ENCODE measurements at regions not wholly inside any gene's neighbourhood (a gene's known extent, or its start where the extent isn't known, plus 50 kb on each side); places are given as distances from the start of the nearest gene placed in this dataset.

DNA sequence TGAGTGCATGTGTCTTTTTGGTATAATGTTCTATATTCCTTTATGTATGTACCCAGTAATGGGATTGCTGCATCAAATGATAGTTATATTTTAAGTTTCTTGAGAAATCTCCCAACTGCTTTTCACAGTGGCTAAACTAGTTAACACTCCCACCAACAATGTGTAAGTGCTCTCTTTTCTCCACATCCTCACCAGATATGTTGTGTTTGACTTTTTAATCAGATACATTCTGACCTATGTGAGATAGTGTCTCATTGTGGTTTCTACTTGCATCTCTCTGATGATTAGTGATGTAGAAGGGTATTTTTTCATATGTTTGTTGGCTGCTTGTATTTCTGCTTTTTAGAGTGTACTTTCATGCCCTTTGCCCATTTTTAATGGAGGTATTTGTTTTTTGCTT, 62.8 kb upstream of the ALG10B start:
- no peaks in the 10 kb centered on the region for H3K27me3 ChIP-seq (ENCODE audit: insufficient read depth, low read length)
- peaks cover 93% of the 10 kb centered on the region for H3K9me3 ChIP-seq (ENCODE audit: insufficient read depth, low read depth, low read length)
- H3K36me3 ChIP-seq (ENCODE audit: insufficient read depth, low read length) = no peaks in the 10 kb centered on the region
- no peak overlapping the region for H3K9ac ChIP-seq (ENCODE audit: low read depth, low read length)
- H3K4me3 ChIP-seq (ENCODE audit: low read length) = no peak overlapping the region
- H3K27ac ChIP-seq (ENCODE audit: low read depth, low read length) = no peak overlapping the region
- H3K4me1 ChIP-seq (ENCODE audit: insufficient read depth, low read length) = no peaks in the 10 kb centered on the region

DNA sequence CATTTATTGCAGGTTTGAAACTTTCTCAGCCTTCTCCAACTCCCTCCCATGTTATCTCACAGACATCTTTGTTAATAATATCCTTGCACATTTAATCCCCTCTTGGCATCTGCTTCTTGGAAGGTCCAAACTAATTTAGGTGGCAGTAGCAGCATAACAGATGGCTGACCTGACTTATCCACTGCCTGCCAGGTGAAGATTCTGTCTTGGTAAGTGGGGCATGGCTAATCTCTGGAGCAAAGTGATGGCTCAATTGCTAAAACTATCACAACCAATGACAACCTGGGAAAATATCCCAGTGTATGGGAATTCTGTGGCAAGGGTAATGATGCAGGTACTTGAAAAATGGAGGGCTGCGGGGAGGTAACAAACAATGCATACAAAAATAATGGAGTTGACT, 58.2 kb upstream of the ALG10B start:
- no peaks in the 10 kb centered on the region for H3K36me3 ChIP-seq (ENCODE audit: insufficient read depth, low read length)
- H3K4me1 ChIP-seq (ENCODE audit: insufficient read depth, low read length) = no peaks in the 10 kb centered on the region
- 79% methylated on average over 1 of the region's 1 CpG for WGBS
- H3K9ac ChIP-seq (ENCODE audit: low read depth, low read length) = no peak overlapping the region
- H3K27me3 ChIP-seq (ENCODE audit: insufficient read depth, low read length) = no peaks in the 10 kb centered on the region
- no peak overlapping the region for H3K27ac ChIP-seq (ENCODE audit: low read depth, low read length)
- H3K4me3 ChIP-seq (ENCODE audit: low read length) = no peak overlapping the region
- peaks cover 86% of the 10 kb centered on the region for H3K9me3 ChIP-seq (ENCODE audit: insufficient read depth, low read depth, low read length)
